PC-3 (cell line): ENCODE measurements at regions not wholly inside any gene's neighbourhood (a gene's known extent, or its start where the extent isn't known, plus 50 kb on each side); places are given as distances from the start of the nearest gene placed in this dataset.

Experiments used
- EZH2 ChIP-seq: fragments of 300-600 bp; sonication (generic); IDR thresholded peaks from one replicate; pipeline ENCODE4 v1.6.1; 2017; ENCODE audit warnings: antibody characterized with exemption, mild to moderate bottlenecking, low read length; ENCODE audit not compliant: unreplicated experiment
- TF ChIP-seq, protein P1 (sequence below): fragments of 300-600 bp; sonication (generic); conservative IDR thresholded peaks from 2 replicates; pipeline ENCODE4 v1.5.1; 2017; ENCODE audit warnings: antibody characterized with exemption, low read depth, mild to moderate bottlenecking, low read length

DNA sequence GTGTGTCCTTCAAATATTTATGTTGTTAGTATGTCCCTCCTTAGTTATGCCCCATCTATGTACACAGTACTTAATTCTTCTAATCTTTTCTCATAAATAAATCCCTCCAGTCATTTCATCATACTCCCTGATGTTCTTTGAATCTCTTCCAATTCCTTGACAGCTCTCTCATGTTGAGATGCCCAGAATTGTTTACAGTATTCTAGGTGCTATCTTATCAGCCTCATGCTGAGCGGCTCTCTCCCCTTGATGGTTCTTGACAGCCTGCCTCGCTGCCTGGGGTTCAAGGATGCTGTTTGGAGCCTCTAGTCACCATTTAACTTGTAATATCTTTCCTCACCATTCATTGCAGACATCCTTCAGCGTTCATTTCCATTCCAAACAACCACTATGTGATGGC lies 799.2 kb downstream of the BRINP1 start:
- TF ChIP-seq, protein P1, sequence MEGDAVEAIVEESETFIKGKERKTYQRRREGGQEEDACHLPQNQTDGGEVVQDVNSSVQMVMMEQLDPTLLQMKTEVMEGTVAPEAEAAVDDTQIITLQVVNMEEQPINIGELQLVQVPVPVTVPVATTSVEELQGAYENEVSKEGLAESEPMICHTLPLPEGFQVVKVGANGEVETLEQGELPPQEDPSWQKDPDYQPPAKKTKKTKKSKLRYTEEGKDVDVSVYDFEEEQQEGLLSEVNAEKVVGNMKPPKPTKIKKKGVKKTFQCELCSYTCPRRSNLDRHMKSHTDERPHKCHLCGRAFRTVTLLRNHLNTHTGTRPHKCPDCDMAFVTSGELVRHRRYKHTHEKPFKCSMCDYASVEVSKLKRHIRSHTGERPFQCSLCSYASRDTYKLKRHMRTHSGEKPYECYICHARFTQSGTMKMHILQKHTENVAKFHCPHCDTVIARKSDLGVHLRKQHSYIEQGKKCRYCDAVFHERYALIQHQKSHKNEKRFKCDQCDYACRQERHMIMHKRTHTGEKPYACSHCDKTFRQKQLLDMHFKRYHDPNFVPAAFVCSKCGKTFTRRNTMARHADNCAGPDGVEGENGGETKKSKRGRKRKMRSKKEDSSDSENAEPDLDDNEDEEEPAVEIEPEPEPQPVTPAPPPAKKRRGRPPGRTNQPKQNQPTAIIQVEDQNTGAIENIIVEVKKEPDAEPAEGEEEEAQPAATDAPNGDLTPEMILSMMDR, result no peak
- TF ChIP-seq EZH2, result no peak
